WTC11 (cell line): ENCODE measurements at regions not wholly inside any gene's neighbourhood (a gene's known extent, or its start where the extent isn't known, plus 50 kb on each side); places are given as distances from the start of the nearest gene placed in this dataset.

Experiments
- E2F4 ChIP-seq: sonication (generic); formaldehyde crosslinking; IDR thresholded peaks from 2 replicates; pipeline ENCODE4 v1.8.1; 2022; ENCODE audit warnings: low read depth, mild to moderate bottlenecking, moderate library complexity, missing genetic modification reagents, borderline replicate concordance
- FOXP1 ChIP-seq: sonication (generic); formaldehyde crosslinking; IDR thresholded peaks from 2 replicates; pipeline ENCODE4 v1.8.0; 2022; ENCODE audit warnings: missing genetic modification reagents, mild to moderate bottlenecking, moderate library complexity, borderline replicate concordance
- MAX ChIP-seq: sonication (generic); formaldehyde crosslinking; IDR thresholded peaks from 2 replicates; pipeline ENCODE4 v1.8.0; 2022; ENCODE audit warnings: mild to moderate bottlenecking, missing genetic modification reagents
- NFE2L1 ChIP-seq: sonication (generic); formaldehyde crosslinking; IDR thresholded peaks from 2 replicates; pipeline ENCODE4 v1.8.1; 2023; ENCODE audit warnings: missing genetic modification reagents
- PRDM15 ChIP-seq: sonication (generic); formaldehyde crosslinking; IDR thresholded peaks from 2 replicates; pipeline ENCODE4 v1.8.0; 2022; ENCODE audit warnings: missing genetic modification reagents
- PRRX2 ChIP-seq: fragments of 250-450 bp; sonication (Bioruptor Pico); IDR thresholded peaks from 2 replicates; pipeline ENCODE4 v1.8.0; 2021; ENCODE audit warnings: mild to moderate bottlenecking
- RELA ChIP-seq: sonication (generic); formaldehyde crosslinking; IDR thresholded peaks from 2 replicates; pipeline ENCODE4 v1.8.1; 2022; ENCODE audit warnings: missing genetic modification reagents, mild to moderate bottlenecking, borderline replicate concordance
- ZNF138 ChIP-seq: sonication (generic); formaldehyde crosslinking; conservative IDR thresholded peaks from 2 replicates; pipeline ENCODE4 v1.8.1; 2022; ENCODE audit warnings: mild to moderate bottlenecking, moderate library complexity, missing genetic modification reagents
- ZNF317 ChIP-seq: sonication (generic); formaldehyde crosslinking; IDR thresholded peaks from 2 replicates; pipeline ENCODE4 v1.8.1; 2023; ENCODE audit warnings: low read depth, mild to moderate bottlenecking, moderate library complexity, missing genetic modification reagents, borderline replicate concordance
- TF ChIP-seq, protein P1 (sequence below): fragments of 200-600 bp; IDR thresholded peaks from 2 replicates; pipeline ENCODE4 v1.8.0; 2022; ENCODE audit warnings: antibody characterized with exemption
- TF ChIP-seq, protein P2 (sequence below): sonication (generic); formaldehyde crosslinking; conservative IDR thresholded peaks from 2 replicates; pipeline ENCODE4 v1.8.1; 2022; ENCODE audit warnings: mild to moderate bottlenecking, missing genetic modification reagents

DNA sequence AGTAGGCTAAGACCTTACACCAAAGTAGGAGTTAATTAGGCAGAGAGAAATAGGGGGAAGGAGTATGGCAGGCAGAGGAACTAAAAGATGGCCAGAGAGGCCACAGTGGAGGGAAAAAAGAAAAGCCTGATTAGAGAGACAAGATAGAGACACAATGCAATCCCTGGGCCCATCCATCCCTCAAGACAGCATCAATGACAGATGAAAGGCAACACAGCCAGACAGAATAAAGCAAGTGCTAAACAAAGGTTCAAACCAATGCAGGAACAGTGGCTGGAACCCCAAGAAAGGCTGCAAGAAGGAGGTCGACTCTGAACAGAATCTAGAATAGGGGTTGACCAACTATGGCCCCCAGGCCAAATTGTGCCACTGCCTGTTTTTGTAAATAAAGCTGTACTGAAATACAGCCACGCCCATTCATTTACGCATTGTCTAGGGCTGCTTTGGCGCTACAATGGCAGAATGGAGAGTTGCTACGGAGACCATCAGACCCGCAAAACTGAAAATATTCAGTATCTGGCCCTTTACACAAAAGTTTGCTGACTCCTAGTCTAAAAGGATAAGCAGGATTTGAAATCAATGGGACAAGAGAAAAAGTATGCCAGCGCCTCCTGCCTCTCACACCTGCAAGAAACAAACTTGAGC is 473.3 kb upstream of the PSMD7 start:
- TF ChIP-seq MAX (CRISPR knock-in tag) (no peak), PRDM15 (CRISPR knock-in tag) (no peak), NFE2L1 (no peak), ZNF317 (CRISPR knock-in tag) (no peak), PRRX2 (CRISPR knock-in tag) (no peak), ZNF138 (CRISPR knock-in tag) (no peak), E2F4 (no peak), RELA (CRISPR knock-in tag) (no peak), FOXP1 (CRISPR knock-in tag) (no peak)
- TF ChIP-seq, protein P1, sequence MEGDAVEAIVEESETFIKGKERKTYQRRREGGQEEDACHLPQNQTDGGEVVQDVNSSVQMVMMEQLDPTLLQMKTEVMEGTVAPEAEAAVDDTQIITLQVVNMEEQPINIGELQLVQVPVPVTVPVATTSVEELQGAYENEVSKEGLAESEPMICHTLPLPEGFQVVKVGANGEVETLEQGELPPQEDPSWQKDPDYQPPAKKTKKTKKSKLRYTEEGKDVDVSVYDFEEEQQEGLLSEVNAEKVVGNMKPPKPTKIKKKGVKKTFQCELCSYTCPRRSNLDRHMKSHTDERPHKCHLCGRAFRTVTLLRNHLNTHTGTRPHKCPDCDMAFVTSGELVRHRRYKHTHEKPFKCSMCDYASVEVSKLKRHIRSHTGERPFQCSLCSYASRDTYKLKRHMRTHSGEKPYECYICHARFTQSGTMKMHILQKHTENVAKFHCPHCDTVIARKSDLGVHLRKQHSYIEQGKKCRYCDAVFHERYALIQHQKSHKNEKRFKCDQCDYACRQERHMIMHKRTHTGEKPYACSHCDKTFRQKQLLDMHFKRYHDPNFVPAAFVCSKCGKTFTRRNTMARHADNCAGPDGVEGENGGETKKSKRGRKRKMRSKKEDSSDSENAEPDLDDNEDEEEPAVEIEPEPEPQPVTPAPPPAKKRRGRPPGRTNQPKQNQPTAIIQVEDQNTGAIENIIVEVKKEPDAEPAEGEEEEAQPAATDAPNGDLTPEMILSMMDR = no peak
- TF ChIP-seq, protein P2, sequence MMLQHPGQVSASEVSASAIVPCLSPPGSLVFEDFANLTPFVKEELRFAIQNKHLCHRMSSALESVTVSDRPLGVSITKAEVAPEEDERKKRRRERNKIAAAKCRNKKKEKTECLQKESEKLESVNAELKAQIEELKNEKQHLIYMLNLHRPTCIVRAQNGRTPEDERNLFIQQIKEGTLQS (CRISPR knock-in tag) = no peak
